CD4-positive, alpha-beta T cell treated with Interleukin-4 for 1 hour (primary cell): ENCODE measurements at regions not wholly inside any gene's neighbourhood (a gene's known extent, or its start where the extent isn't known, plus 50 kb on each side); places are given as distances from the start of the nearest gene placed in this dataset.

Experiments used
- DNase-seq, 2 donors: peaks; one replicate each; pipeline ENCODE4 v3.0.0-alpha.2; 2020 to 2022

- no peak for DNase-seq
These were observed 221.3 kb upstream of the KCNJ16 start for GRCh38 chr17:69853541-69854224.

DNA sequence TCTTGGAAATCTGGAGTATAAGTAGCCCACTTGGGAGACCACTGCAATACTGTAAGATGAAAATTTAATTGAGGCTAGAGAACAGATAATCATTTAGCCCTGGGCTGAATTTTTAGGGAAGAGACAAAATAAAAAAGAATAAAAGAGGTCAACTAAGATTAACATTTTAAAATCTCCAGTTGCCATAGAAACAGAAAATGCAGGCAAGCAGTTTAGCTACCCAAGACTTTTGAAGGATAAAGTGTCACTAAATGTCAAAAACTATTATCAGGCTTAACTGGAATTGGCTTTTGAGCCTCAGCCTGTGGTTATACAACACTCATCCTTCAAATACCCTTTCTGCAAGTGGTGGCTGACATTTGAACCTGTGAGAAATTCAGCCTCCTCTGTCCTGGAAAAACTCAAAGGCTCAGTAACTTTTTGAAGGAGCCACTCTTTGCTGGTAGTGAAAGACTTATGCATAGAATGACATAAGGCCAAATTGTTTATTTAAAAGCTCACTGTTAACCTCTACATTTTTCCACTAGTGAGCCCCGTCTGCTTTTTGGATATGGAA is 220.7 kb upstream of the KCNJ16 start:
- no peak for DNase-seq

DNA sequence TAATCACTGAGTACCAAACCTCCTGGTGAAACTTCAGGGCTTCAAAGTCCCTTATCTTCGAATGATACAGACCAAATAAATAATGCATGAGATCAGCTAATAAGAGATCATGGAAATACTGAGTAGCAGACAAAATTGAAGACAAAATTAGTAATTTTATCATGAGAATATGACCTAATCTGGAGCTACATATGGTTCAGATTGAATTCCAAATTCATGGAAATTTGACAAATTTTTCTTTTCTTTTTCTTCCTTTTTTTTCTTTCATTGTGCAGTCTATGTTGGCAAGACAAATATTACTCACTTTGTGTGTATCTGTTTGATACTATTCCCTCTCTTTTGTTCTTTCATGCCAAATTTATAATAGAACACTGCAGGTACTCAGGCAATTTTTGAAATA is 218.1 kb upstream of the KCNJ16 start:
- no peak for DNase-seq

DNA sequence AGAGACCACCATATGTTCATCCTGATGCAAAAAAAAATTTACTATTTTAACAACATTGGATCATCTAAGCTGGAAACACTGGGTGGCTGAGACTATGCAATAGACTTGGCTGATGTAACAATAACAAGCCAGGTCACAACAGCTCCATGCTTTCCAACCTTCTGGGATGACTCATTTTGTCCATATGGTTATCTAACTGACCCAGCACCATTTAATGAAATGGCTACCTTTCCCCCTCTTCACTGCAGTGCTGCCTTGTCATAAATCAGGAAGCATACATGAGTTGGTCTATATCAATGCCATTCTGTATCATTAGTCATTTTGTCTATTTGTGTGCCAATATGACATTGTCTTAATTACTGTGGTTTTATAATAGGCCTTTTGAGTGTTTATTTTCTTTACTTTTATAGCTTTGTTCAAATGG is 217.6 kb upstream of the KCNJ16 start:
- no peak for DNase-seq

GRCh38 chr17:69858460-69858859 is 216.6 kb upstream of the KCNJ16 start:
- no peak for DNase-seq

- no peak for DNase-seq
These were observed 214.8 kb upstream of the KCNJ16 start for GRCh38 chr17:69860142-69860680.

GRCh38 chr17:69864462-69864861 is 210.6 kb upstream of the KCNJ16 start:
- DNase-seq = no peak

- DNase-seq = no peak
These were observed 205.4 kb upstream of the KCNJ16 start for GRCh38 chr17:69869667-69870066.

DNA sequence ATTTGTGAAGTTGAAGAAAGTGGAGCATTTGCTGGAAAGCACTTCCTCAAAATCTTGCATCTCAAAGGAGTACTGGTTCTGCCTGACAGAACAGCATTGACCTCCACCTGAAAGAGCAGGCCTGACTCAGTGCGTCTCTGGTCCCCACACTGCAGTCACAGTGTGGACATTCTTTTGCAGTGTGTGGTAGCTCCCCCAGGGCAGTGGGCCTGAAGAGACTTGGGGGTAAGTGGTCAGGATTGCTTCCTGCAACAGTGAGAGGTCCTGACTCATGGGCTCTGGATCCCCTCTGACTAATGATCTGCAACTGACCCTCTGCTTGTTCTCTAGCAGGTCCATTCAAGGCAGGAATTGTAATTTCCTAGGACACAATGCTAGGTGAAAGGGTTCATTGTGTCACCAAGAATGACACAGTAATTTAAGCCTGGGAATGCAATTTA is 204.9 kb upstream of the KCNJ16 start:
- DNase-seq = no peak

DNA sequence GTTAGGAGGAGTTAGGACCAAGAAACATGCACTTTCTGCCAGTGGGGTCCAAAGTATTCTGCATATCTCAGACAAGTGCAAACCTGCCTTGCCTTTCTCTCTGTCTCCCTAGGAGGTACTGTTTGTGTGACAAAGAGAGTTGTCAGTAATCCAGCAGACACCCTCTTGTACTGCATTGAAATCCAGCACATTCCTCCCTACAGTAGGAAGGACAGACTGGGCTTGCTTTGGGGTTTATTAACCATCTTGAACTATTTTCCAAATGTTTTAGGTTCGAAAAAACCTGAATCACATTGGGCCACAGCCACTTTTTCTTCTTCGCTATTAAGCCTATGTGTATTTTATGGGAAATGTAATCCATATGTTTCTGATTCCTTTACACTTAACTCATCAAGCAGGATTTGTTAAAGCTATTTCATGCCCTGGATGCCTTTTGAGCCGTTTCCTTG is 204.2 kb upstream of the KCNJ16 start:
- no peak for DNase-seq

- no peak for DNase-seq
These were observed 203.7 kb upstream of the KCNJ16 start for GRCh38 chr17:69871318-69871717.

DNA sequence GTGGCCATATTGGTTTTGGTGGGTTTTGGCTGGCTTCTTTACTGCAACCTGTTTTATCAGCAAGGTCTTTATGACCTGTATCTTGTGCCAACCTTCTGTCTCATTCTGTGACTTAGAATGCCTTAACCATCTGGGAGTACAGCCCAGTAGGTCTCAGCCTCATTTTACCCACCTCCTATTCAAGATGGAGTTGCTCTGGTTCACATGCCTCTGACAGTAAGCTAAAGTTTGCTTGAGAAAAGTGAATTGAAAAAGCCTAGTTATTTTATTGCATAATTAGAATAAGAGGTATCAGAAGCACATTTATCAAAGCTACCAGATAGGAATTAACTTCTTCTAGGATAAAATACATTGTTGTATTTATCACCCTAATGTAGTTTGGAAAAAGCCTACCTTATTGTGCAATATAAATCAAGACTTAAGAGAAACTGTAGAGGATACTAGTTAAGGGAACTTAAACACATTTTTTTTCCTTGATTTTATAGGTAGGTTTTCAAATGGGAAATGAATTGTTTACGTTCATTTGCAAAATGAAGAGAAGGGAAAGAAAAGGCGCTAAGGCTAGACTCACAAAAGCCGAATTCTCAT is 202.3 kb upstream of the KCNJ16 start:
- no peak for DNase-seq

GRCh38 chr17:69874175-69874670 is 200.8 kb upstream of the KCNJ16 start:
- no peak for DNase-seq

DNA sequence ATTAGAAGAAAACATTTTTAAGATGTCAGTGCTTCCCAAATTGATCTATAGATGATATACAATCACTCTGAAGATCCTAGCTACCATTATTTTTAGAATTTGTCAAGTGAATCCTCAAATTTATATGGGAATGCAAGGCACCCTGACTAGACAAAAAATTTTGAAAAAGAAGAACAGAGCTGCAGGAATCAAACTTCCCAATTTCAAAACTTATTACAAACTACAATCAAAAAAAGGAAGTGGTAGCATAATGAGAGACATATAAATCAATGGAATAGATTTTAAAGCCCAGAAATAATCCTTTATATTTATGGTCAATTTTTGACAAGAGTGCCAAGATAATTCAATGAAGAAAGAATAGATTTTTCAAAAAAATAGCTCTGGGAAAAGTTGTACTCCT is 198.3 kb upstream of the KCNJ16 start:
- DNase-seq = no peak

DNA sequence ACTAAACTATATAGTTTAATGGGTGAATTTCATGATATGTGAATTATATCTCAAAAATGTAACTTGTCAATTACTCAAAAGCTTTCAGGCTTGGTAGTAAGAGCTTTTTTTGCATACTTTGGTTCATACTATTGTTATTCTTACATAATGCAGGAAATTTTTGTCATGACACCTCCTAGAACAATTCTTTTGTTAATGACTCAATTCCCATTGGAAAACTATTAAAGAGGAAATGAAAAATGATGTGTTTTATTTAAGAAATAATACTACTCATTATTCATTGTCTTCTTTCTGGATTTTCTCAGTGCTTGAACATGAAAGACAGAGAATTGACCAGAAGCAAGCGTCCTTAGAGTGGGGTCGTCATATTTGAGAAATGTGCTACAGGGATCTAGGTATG is 196.4 kb upstream of the KCNJ16 start:
- DNase-seq = no peak

DNA sequence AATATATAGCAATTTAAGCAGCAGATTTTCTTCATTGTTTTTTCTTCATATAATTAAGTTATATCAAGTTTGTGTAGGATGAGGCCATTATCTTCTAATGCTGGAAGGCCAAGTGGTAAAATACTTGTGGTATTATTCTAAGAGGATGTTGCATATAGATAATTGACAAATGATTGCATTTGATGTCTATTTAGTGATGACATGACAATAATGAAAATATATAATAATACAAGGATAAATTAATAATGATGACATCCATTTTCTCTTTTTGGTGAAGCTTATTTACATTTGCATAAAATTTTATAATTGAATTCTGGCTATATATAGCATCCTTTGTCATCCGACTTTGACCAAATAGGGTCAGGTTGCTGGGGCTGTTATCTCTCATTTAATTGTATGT is 195.4 kb upstream of the KCNJ16 start:
- no peak for DNase-seq

DNA sequence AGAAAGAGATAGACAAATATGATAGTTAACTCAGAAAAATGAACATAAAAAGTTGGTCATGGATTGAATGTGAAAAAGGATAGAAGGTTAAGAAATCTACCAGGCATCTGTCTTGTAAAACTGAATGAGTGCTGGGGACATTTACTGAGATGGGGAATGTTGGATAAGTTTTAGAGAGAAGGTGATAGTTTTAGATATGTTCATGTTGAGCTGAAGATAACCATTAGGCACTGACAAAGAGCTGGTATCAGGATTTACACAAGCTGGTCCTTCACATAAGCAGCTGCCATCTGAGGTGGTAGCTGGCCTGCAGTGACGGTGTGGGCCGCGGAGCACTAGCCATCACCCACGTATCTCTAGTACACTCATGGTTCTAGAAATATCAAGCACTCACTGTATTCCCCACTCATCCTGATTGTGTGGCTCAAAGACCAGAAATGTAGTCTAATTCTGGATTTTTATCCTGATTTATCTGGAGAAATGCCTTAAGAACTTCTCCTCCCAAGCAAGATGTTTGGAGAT is 194.4 kb upstream of the KCNJ16 start:
- no peak for DNase-seq

GRCh38 chr17:69882281-69882680 is 192.7 kb upstream of the KCNJ16 start:
- DNase-seq = no peak

DNA sequence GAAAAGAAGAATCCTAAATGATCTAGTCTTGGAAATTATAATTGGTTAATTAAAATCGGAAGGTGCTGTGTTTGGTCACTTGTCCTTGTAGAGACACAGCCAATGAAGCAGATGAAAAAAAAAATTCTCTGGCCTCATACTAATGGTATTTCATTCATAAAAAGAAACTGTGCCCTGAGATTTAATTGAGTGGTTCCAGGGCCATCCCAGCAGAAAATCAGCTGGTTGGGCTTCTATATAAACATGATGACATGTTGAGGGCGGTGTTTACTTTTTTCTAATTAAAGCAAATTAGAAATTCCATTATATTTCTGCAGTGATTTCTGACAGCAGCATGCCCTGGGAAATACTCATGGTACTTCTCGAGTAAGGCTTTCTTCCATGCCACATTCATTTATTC is 191.9 kb upstream of the KCNJ16 start:
- no peak for DNase-seq

DNA sequence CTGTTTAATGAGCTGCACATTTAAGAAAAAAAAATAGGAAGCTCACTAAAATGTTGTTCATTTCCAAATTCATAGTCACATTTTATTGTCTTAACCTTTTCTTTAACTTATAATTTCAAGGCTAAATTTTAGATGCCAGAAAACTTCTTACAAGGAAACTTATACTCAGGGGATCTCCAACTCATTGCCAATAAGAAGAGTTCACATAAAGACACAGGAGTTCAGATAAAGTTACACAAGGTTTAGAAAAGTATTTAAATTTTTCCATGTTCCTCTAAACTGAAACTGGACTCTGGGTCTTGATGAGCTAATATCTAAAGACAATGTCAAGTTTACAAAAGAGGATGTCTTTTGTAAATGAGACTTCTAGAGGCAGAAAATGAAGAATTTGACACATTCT is 190.7 kb upstream of the KCNJ16 start:
- no peak for DNase-seq

DNA sequence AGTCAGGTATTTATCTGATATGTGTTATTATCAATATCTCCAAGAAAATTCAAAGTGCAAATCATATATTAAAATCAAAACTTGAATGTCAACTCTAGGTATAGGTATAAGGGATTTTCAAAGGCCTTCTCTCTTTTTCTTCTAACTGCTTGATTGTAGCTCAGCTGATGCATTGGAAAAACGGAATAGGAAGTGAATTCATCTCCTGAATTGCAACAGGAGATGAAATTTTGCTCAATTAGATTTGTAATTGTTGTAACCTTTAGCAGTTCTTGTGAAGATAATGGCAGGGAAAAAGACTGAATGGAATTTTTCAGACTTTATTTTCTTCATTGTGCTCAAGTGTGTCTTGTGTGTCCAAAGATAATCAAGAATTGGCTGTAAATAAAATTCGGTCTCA is 190.2 kb upstream of the KCNJ16 start:
- no peak for DNase-seq

DNA sequence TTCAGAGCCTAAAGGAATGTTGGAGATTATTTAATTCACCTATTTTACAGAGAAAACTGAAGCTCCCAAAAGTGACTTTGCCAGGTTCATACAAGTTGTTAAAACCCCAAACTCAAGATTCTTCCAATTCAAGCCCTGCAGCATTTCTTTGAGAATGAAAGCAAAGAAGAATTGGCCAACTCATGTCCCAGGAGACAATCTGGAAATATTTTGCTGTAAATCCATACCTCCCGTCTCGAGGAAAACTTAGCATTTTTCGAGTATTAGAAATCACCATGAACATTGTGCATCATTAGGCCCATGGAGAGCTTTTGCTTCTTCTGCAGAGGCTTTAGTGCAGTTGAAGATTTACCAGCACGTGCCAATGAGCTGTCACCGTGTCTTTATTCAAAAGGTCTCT is 176.4 kb upstream of the KCNJ16 start:
- no peak for DNase-seq

DNA sequence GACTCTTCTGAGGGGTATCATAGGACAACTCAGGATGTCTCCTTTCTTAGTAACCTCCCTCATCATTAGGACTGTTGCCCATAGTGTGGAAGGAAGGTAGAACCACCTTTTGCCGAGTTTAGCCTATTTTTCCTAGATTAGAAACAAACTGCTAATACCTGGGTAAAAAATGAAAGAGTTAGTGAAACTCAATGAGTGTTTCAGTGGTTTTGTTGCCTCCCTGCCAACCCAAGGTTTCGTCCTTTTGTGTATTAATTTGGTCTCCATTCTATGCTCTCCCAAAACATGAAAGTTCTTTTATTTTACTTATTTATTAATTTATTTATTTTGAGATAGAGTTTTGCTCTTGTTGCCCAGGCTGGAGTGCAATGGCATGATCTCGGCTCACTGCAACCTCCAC is 174.9 kb upstream of the KCNJ16 start:
- DNase-seq = no peak

DNA sequence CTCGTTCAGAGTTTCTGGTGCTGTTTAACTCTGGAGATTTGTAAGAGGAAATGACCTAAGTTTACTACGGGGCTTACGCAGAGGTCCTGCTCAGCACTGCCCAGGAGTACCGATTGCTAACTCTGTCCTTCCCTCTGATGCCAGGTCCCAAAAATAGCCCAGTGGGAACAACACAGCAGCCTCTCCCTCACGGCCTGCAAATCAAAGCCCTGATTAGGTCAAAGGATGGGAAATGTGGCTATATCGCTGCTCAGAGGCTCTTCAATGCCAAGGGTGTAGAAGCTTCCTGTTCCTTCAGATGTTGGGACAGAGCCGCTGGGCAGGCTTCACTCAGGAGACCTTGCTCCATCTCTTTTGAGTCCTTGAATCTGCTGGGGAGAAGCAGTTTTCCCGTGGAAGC is 174.2 kb upstream of the KCNJ16 start:
- no peak for DNase-seq
